MM.1S (cell line): ENCODE measurements at regions not wholly inside any gene's neighbourhood (a gene's known extent, or its start where the extent isn't known, plus 50 kb on each side); places are given as distances from the start of the nearest gene placed in this dataset.

Experiments
- DNase-seq: peaks from one replicate; pipeline ENCODE4 v3.0.0-alpha.2; 2015
- H2AFZ ChIP-seq: fragments of 300-600 bp; sonication (generic); 2 replicates; pipeline ENCODE4 v1.6.0; 2016; ENCODE audit warnings: antibody characterized with exemption, low read length
- H3F3A ChIP-seq: fragments of 300-600 bp; sonication (generic); 2 replicates; pipeline ENCODE4 v1.6.1; 2016; ENCODE audit warnings: mild to moderate bottlenecking, antibody characterized with exemption, low read length, moderate library complexity, mixed read lengths; ENCODE audit not compliant: insufficient read depth
- H3K27ac ChIP-seq: fragments of 300-600 bp; sonication (generic); 2 replicates; pipeline ENCODE4 v1.5.1; 2016; ENCODE audit warnings: mild to moderate bottlenecking, low read length
- H3K27me3 ChIP-seq: fragments of 300-600 bp; sonication (generic); replicated peaks from 2 replicates; pipeline ENCODE4 v1.6.0; 2016; ENCODE audit warnings: low read length; ENCODE audit not compliant: insufficient read depth
- H3K36me3 ChIP-seq: fragments of 300-600 bp; sonication (generic); replicated peaks from 2 replicates; pipeline ENCODE4 v1.6.1; 2016; ENCODE audit warnings: mild to moderate bottlenecking, low read length, mixed read lengths; ENCODE audit not compliant: insufficient read depth
- H3K4me1 ChIP-seq: fragments of 300-600 bp; sonication (generic); 2 replicates; pipeline ENCODE4 v1.6.1; 2016; ENCODE audit warnings: low read length, mixed read lengths
- H3K4me2 ChIP-seq: fragments of 300-600 bp; sonication (generic); 2 replicates; pipeline ENCODE4 v1.6.0; 2016; ENCODE audit warnings: low read depth, low read length
- H3K4me3 ChIP-seq: fragments of 300-600 bp; sonication (generic); 2 replicates; pipeline ENCODE4 v1.5.1; 2016; ENCODE audit warnings: low read length, mixed read lengths
- H3K79me2 ChIP-seq: fragments of 300-600 bp; sonication (generic); 2 replicates; pipeline ENCODE4 v1.6.1; 2016; ENCODE audit warnings: mixed run types, low read length, mixed read lengths
- H3K9ac ChIP-seq: fragments of 300-600 bp; sonication (generic); 2 replicates; pipeline ENCODE4 v1.6.1; 2016; ENCODE audit warnings: low read length, mixed read lengths
- H3K9me2 ChIP-seq: fragments of 300-600 bp; sonication (generic); replicated peaks from 2 replicates; pipeline ENCODE4 v1.6.1; 2016; ENCODE audit warnings: mild to moderate bottlenecking, low read length, mixed read lengths; ENCODE audit not compliant: insufficient read depth
- H3K9me3 ChIP-seq: fragments of 300-600 bp; sonication (generic); replicated peaks from 2 replicates; pipeline ENCODE4 v1.6.1; 2016; ENCODE audit warnings: mild to moderate bottlenecking, low read length, mixed read lengths; ENCODE audit not compliant: insufficient read depth
- H4K20me1 ChIP-seq: fragments of 300-600 bp; sonication (generic); 2 replicates; pipeline ENCODE4 v1.6.1; 2016; ENCODE audit warnings: mild to moderate bottlenecking, low read length, moderate library complexity, mixed read lengths; ENCODE audit not compliant: insufficient read depth
- EZH2 ChIP-seq: fragments of 300-600 bp; sonication (generic); optimal IDR thresholded peaks from 2 replicates; pipeline ENCODE3; 2017; ENCODE audit warnings: low read depth, mild to moderate bottlenecking, antibody characterized with exemption, low read length, mixed read lengths
- EZH2phosphoT487 ChIP-seq: fragments of 300-600 bp; sonication (generic); IDR thresholded peaks from 2 replicates; pipeline ENCODE4 v1.6.1; 2018; ENCODE audit warnings: antibody characterized with exemption, low read length
- TF ChIP-seq, protein P1 (sequence below): fragments of 300-600 bp; sonication (generic); IDR thresholded peaks from 2 replicates; pipeline ENCODE4 v1.5.1; 2016; ENCODE audit warnings: antibody characterized with exemption, low read length, mixed read lengths

DNA sequence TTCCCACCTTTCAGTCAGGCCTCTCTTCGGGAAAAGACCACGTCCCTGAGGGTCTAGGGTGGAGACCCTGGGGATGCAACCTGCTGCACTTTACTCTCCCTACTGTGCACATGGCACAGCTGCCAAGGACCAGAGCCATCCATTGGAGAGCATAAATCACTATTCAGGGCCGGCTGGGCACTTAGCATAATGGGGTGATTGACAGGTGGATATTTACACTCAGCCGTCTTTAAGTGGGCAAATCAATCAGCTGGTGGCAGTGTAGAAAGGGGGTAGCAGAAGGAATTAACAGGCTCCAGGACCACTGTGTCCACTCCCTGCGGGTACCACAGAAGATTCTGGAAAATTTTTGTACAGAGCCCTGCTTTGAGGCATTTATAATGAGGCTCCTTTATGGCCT lies 87.3 kb upstream of the IRX6 start:
- TF ChIP-seq EZH2: no peak
- TF ChIP-seq, protein P1, sequence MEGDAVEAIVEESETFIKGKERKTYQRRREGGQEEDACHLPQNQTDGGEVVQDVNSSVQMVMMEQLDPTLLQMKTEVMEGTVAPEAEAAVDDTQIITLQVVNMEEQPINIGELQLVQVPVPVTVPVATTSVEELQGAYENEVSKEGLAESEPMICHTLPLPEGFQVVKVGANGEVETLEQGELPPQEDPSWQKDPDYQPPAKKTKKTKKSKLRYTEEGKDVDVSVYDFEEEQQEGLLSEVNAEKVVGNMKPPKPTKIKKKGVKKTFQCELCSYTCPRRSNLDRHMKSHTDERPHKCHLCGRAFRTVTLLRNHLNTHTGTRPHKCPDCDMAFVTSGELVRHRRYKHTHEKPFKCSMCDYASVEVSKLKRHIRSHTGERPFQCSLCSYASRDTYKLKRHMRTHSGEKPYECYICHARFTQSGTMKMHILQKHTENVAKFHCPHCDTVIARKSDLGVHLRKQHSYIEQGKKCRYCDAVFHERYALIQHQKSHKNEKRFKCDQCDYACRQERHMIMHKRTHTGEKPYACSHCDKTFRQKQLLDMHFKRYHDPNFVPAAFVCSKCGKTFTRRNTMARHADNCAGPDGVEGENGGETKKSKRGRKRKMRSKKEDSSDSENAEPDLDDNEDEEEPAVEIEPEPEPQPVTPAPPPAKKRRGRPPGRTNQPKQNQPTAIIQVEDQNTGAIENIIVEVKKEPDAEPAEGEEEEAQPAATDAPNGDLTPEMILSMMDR: no peak
- TF ChIP-seq EZH2phosphoT487: no peak

DNA sequence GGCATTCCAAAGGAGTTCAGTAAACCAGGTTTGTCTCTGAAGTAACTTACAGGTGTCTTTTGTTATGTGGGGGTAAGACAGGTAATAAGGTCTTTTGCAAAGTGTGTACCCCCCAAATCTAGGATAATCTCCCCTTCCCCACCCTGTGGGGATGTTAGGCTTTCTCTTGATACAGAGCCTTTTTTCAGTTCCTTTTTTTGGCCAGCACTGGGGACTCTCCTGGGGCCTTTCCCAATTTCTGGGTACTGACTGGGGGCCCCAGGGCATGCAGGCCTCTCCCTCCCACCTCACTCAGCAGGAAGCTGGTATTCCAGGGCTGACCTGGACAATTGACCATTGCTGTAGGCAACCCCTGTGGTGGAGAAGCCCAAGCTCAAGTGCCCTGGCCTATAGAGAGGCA lies 84.3 kb upstream of the IRX6 start:
- no peak overlapping the region for H3K4me3 ChIP-seq
- no peaks in the 10 kb centered on the region for H4K20me1 ChIP-seq
- H3F3A ChIP-seq: no peaks in the 10 kb centered on the region
- no peaks in the 10 kb centered on the region for H3K9me3 ChIP-seq
- H3K9ac ChIP-seq: no peak overlapping the region
- no peak for DNase-seq
- H3K79me2 ChIP-seq: no peaks in the 10 kb centered on the region
- no peaks in the 10 kb centered on the region for H3K27me3 ChIP-seq
- H3K4me2 ChIP-seq: no peak overlapping the region
- TF ChIP-seq EZH2phosphoT487: no peak
- TF ChIP-seq, protein P1: no peak
- TF ChIP-seq EZH2: no peak
- no peaks in the 10 kb centered on the region for H3K4me1 ChIP-seq
- no peak overlapping the region for H2AFZ ChIP-seq
- no peaks in the 10 kb centered on the region for H3K9me2 ChIP-seq
- no peaks in the 10 kb centered on the region for H3K36me3 ChIP-seq
- H3K27ac ChIP-seq: no peak overlapping the region

More for the DNA sequence above, 87.3 kb upstream of the IRX6 start:
- DNase-seq: no peak
- Histone ChIP-seq H3K79me2 (no peaks in the 10 kb centered on the region), H3K9ac (no peak overlapping the region), H2AFZ (no peak overlapping the region), H4K20me1 (no peaks in the 10 kb centered on the region), H3K27me3 (no peaks in the 10 kb centered on the region), H3K36me3 (no peaks in the 10 kb centered on the region), H3F3A (no peaks in the 10 kb centered on the region), H3K9me2 (no peaks in the 10 kb centered on the region), H3K9me3 (no peaks in the 10 kb centered on the region), H3K4me1 (no peaks in the 10 kb centered on the region), H3K27ac (no peak overlapping the region), H3K4me2 (no peak overlapping the region), H3K4me3 (no peak overlapping the region)

DNA sequence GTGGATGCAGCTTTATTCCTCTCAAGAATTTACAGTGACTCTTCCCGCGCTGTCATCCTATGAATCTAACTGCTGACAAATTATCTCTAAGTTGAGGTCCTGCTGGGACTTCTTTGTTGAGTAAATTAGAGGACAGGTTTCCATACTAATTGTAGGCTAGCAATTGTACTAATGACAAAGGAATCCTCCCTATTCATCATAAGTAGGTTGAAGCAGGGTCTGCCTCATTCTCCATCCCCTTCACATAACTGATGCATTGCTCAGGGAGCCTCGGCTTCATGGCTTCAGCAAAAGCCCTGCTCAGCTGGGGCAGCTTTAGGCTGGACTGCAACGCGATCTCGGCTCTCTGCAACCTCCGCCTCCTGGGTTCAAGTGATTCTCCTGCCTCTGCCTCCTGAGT lies 83.1 kb upstream of the IRX6 start:
- Histone ChIP-seq H3K36me3 (no peaks in the 10 kb centered on the region), H3K9me3 (no peaks in the 10 kb centered on the region), H2AFZ (no peak overlapping the region), H3K4me2 (no peak overlapping the region), H3K9ac (no peak overlapping the region), H3F3A (no peaks in the 10 kb centered on the region), H3K79me2 (no peaks in the 10 kb centered on the region), H3K27ac (no peak overlapping the region), H3K4me3 (no peak overlapping the region), H3K4me1 (no peaks in the 10 kb centered on the region), H3K27me3 (no peaks in the 10 kb centered on the region), H3K9me2 (no peaks in the 10 kb centered on the region), H4K20me1 (no peaks in the 10 kb centered on the region)
- DNase-seq: no peak
- TF ChIP-seq, protein P1: no peak
- TF ChIP-seq EZH2phosphoT487 (no peak), EZH2 (no peak)
